Keratinocyte (primary cell): ENCODE measurements at regions not wholly inside any gene's neighbourhood (a gene's known extent, or its start where the extent isn't known, plus 50 kb on each side); places are given as distances from the start of the nearest gene placed in this dataset.

ENCODE experiments used
- DNase-seq: peaks from one replicate; pipeline ENCODE4 v3.0.0-alpha.2; 2011; ENCODE audit warnings: low read depth, missing footprints, low spot score
- FAIRE-seq: peaks from 2 replicates; lab custom pipeline; 2011; peaks lifted over from hg19 to GRCh38; lab: Jason Lieb, UNC
- H2AFZ ChIP-seq: 2 replicates; pipeline ENCODE4 v1.6.0; 2012; ENCODE audit warnings: low read length, control low read depth, inconsistent platforms; ENCODE audit not compliant: control insufficient read depth
- H3K27ac ChIP-seq: 2 replicates; pipeline ENCODE4 v1.5.1; 2011; ENCODE audit warnings: low read length; ENCODE audit not compliant: control insufficient read depth, insufficient read depth
- H3K27me3 ChIP-seq: 3 replicates; pipeline ENCODE4 v1.6.0; 2011; ENCODE audit warnings: low read length; ENCODE audit not compliant: control insufficient read depth, insufficient read depth; ENCODE audit errors: extremely low read depth
- H3K36me3 ChIP-seq, 2 experiments: 2 replicates in 1 of 2; 3 replicates in 1 of 2; pipeline ENCODE4 v1.5.1; 2011; ENCODE audit warnings: low read length in 2 of 2, mild to moderate bottlenecking in 1 of 2; ENCODE audit not compliant: control insufficient read depth in 2 of 2, insufficient read depth in 2 of 2; ENCODE audit errors: extremely low read depth in 1 of 2
- H3K4me1 ChIP-seq: 3 replicates; pipeline ENCODE4 v1.5.1; 2011; ENCODE audit warnings: low read length; ENCODE audit not compliant: control insufficient read depth, insufficient read depth; ENCODE audit errors: extremely low read depth
- H3K4me2 ChIP-seq: 3 replicates; pipeline ENCODE4 v1.6.0; 2011; ENCODE audit warnings: low read depth, low read length; ENCODE audit not compliant: control insufficient read depth, insufficient read depth; ENCODE audit errors: extremely low read depth
- H3K4me3 ChIP-seq, 3 experiments: fragments of 200-600 bp in 1 of 3; sonication (generic) in 1 of 3; 2 replicates in 2 of 3; 3 replicates in 1 of 3; pipeline ENCODE4 v1.5.1; 2011 to 2016; ENCODE audit warnings: low read length in 3 of 3, mild to moderate bottlenecking in 3 of 3, control low read depth in 2 of 3, inconsistent platforms in 1 of 3, low read depth in 1 of 3, mixed read lengths in 1 of 3, mixed run types in 1 of 3, moderate library complexity in 1 of 3; ENCODE audit not compliant: control insufficient read depth in 2 of 3, insufficient read depth in 2 of 3; ENCODE audit errors: extremely low read depth in 1 of 3
- H3K79me2 ChIP-seq: 2 replicates; pipeline ENCODE4 v1.6.0; 2012; ENCODE audit warnings: low read length; ENCODE audit not compliant: control insufficient read depth, insufficient read depth
- H3K9ac ChIP-seq: 3 replicates; pipeline ENCODE4 v1.6.0; 2011; ENCODE audit warnings: low read length; ENCODE audit not compliant: control insufficient read depth, insufficient read depth; ENCODE audit errors: extremely low read depth
- H3K9me1 ChIP-seq: 3 replicates; pipeline ENCODE4 v1.6.0; 2011; ENCODE audit warnings: low read length; ENCODE audit not compliant: control insufficient read depth, insufficient read depth; ENCODE audit errors: extremely low read depth
- H3K9me3 ChIP-seq: 2 replicates; pipeline ENCODE4 v1.5.1; 2012; ENCODE audit warnings: low read depth, low read length; ENCODE audit not compliant: control insufficient read depth
- H4K20me1 ChIP-seq: 3 replicates; pipeline ENCODE4 v1.6.0; 2011; ENCODE audit warnings: low read length; ENCODE audit not compliant: control insufficient read depth, insufficient read depth; ENCODE audit errors: extremely low read depth
- EZH2 ChIP-seq: IDR thresholded peaks from one replicate; pipeline ENCODE4 v1.6.1; 2012; ENCODE audit warnings: inconsistent platforms, mild to moderate bottlenecking, low read length, moderate library complexity
- dilution Hi-C: fragments of 300-500 bp; cut with MboI; formaldehyde crosslinking; loops from one replicate; pipeline ENCODE4 v1.7.0; 2020; ENCODE audit warnings: low sequenced_read_pairs; ENCODE audit not compliant: extremely low pct_ligation_motif_present
- TF ChIP-seq, protein P1 (sequence below), 3 experiments: IDR thresholded peaks in 1 of 3; conservative IDR thresholded peaks in 1 of 3; optimal IDR thresholded peaks in 1 of 3; 2 replicates in 2 of 3; 3 replicates in 1 of 3; pipeline versions ENCODE3 to v1.5.1; 2011; ENCODE audit warnings: low read length in 3 of 3, mild to moderate bottlenecking in 3 of 3, moderate library complexity in 2 of 3, control low read depth in 1 of 3, inconsistent platforms in 1 of 3; ENCODE audit not compliant: insufficient read depth in 2 of 3; ENCODE audit errors: extremely low read depth in 1 of 3

- H3K4me3 ChIP-seq: no peak overlapping the region
- no peak for FAIRE-seq
- no peak for TF ChIP-seq EZH2
- TF ChIP-seq, protein P1, sequence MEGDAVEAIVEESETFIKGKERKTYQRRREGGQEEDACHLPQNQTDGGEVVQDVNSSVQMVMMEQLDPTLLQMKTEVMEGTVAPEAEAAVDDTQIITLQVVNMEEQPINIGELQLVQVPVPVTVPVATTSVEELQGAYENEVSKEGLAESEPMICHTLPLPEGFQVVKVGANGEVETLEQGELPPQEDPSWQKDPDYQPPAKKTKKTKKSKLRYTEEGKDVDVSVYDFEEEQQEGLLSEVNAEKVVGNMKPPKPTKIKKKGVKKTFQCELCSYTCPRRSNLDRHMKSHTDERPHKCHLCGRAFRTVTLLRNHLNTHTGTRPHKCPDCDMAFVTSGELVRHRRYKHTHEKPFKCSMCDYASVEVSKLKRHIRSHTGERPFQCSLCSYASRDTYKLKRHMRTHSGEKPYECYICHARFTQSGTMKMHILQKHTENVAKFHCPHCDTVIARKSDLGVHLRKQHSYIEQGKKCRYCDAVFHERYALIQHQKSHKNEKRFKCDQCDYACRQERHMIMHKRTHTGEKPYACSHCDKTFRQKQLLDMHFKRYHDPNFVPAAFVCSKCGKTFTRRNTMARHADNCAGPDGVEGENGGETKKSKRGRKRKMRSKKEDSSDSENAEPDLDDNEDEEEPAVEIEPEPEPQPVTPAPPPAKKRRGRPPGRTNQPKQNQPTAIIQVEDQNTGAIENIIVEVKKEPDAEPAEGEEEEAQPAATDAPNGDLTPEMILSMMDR (optimal IDR thresholded peaks at IDR 0.05 in 1 of 3, IDR thresholded peaks at IDR 0.05 in 1 of 3, conservative IDR thresholded peaks at IDR 0.05 in 1 of 3; ENCODE audit: extremely low read depth in 1 of 3, insufficient read depth in 2 of 3, low read length in 3 of 3): no peak
- H3K27me3 ChIP-seq: no peaks in the 10 kb centered on the region
- no peak overlapping the region for H3K4me2 ChIP-seq
- no peaks in the 10 kb centered on the region for H3K36me3 ChIP-seq
- H3K79me2 ChIP-seq: no peaks in the 10 kb centered on the region
- H3K9me1 ChIP-seq: no peaks in the 10 kb centered on the region
- no peak overlapping the region for H3K9ac ChIP-seq
- no peak overlapping the region for H3K27ac ChIP-seq
- dilution Hi-C loops: no loop called here
- H3K4me1 ChIP-seq: no peaks in the 10 kb centered on the region
- H2AFZ ChIP-seq: no peak overlapping the region
- no peaks in the 10 kb centered on the region for H4K20me1 ChIP-seq
- no peak for DNase-seq
- H3K9me3 ChIP-seq: no peaks in the 10 kb centered on the region
Observed at GRCh38 chr1:244174922-244175521, 123.9 kb downstream of the ZBTB18 start.

DNA sequence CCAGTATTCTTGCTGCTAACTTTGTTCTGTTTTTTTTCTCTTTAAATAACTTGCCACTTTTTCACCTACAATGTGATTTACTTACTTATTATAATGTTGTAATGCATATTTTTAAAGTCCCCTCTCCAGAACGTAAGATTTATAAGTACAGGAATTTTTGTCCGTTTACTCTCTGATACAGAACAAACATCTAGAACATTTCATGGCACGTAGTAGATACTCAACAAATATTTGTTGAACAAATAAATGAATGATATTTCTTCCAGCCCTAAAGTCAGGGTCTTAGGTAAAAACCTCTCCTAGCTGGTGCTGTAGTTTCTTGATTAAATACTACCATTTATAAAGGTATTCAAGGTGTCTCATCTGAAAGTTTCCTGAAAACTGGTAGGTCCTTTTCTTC is 125.1 kb downstream of the ZBTB18 start:
- H3K4me2 ChIP-seq: no peak overlapping the region
- TF ChIP-seq, protein P1 (optimal IDR thresholded peaks at IDR 0.05 in 1 of 3, IDR thresholded peaks at IDR 0.05 in 1 of 3, conservative IDR thresholded peaks at IDR 0.05 in 1 of 3; ENCODE audit: extremely low read depth in 1 of 3, insufficient read depth in 2 of 3, low read length in 3 of 3): no peak
- no peak for TF ChIP-seq EZH2

More for the DNA sequence above, 125.1 kb downstream of the ZBTB18 start:
- Histone ChIP-seq H3K9me1 (no peaks in the 10 kb centered on the region), H3K9me3 (no peaks in the 10 kb centered on the region), H3K36me3 (no peaks in the 10 kb centered on the region), H4K20me1 (no peaks in the 10 kb centered on the region), H3K27ac (no peak overlapping the region), H3K9ac (no peak overlapping the region), H3K4me3 (no peak overlapping the region), H2AFZ (no peak overlapping the region), H3K79me2 (no peaks in the 10 kb centered on the region), H3K4me1 (no peaks in the 10 kb centered on the region), H3K27me3 (no peaks in the 10 kb centered on the region)
- DNase-seq: no peak
- no peak for FAIRE-seq
- dilution Hi-C loops: no loop called here
